Peyer's patch (tissue), 4 donors: ENCODE measurements at regions not wholly inside any gene's neighbourhood (a gene's known extent, or its start where the extent isn't known, plus 50 kb on each side); places are given as distances from the start of the nearest gene placed in this dataset.

Experiments
- DNase-seq, 3 donors: peaks; one replicate each; pipeline ENCODE4 v3.0.0-alpha.2; 2017 to 2019
- H3K27ac ChIP-seq, 4 donors: fragments of 200-600 bp; sonication (generic); one replicate each; pipeline ENCODE4 v1.5.1; 2016 to 2019
- H3K27me3 ChIP-seq, 2 donors: fragments of 200-600 bp; sonication (generic); one replicate each; pipeline ENCODE4 v1.5.1; 2019
- H3K36me3 ChIP-seq, 3 donors: fragments of 200-600 bp; sonication (generic); one replicate each; pipeline ENCODE4 v1.5.1; 2016 to 2019
- H3K4me1 ChIP-seq, 4 donors: fragments of 200-600 bp; sonication (generic); one replicate each; pipeline ENCODE4 v1.5.1; 2016 to 2019
- H3K4me3 ChIP-seq, 4 donors: fragments of 200-600 bp; sonication (generic); 1 replicate in 3 of 4; 2 replicates in 1 of 4; pipeline ENCODE4 v1.5.1; 2016 to 2019; ENCODE audit warnings: mild to moderate bottlenecking in 1 of 4
- H3K9me3 ChIP-seq, 4 donors: fragments of 200-600 bp; sonication (generic); one replicate each; pipeline ENCODE4 v1.5.1; 2016 to 2019; ENCODE audit warnings: mild to moderate bottlenecking in 1 of 4
- CTCF ChIP-seq, 6 experiments: fragments of 450-650 bp in 4 of 6; fragments of 200-600 bp in 2 of 6; sonication (generic) in 1 of 6; IDR thresholded peaks; one replicate each; pipeline ENCODE4 v1.5.1; 2017 to 2019; ENCODE audit warnings: antibody characterized with exemption in 6 of 6, mild to moderate bottlenecking in 3 of 6, moderate library complexity in 1 of 6
- POLR2A ChIP-seq, 2 donors: fragments of 450-650 bp; IDR thresholded peaks; one replicate each; pipeline ENCODE4 v1.5.1; 2017; ENCODE audit warnings: antibody characterized with exemption in 2 of 2, mild to moderate bottlenecking in 2 of 2, moderate library complexity in 2 of 2

GRCh38 chr12:97267166-97267565 is 195.4 kb upstream of the RMST start:
- no peaks in the 10 kb centered on the region for H3K27me3 ChIP-seq
- H3K9me3 ChIP-seq = no peaks in the 10 kb centered on the region
- no peak for DNase-seq
- H3K4me3 ChIP-seq = no peak overlapping the region
- no peaks in the 10 kb centered on the region for H3K4me1 ChIP-seq
- TF ChIP-seq POLR2A (IDR thresholded peaks at IDR 0.05) = no peak
- no peak overlapping the region for H3K27ac ChIP-seq
- no peaks in the 10 kb centered on the region for H3K36me3 ChIP-seq

GRCh38 chr12:97267594-97268202 is 194.9 kb upstream of the RMST start:
- DNase-seq = no peak
- Histone ChIP-seq H3K4me3 (no peak overlapping the region), H3K36me3 (no peaks in the 10 kb centered on the region), H3K27me3 (no peaks in the 10 kb centered on the region), H3K27ac (no peak overlapping the region), H3K4me1 (no peaks in the 10 kb centered on the region), H3K9me3 (no peaks in the 10 kb centered on the region)
- TF ChIP-seq POLR2A (IDR thresholded peaks at IDR 0.05) (no peak), CTCF (IDR thresholded peaks at IDR 0.05) (no peak)

GRCh38 chr12:97272471-97272870 is 190.1 kb upstream of the RMST start:
- Histone ChIP-seq H3K4me1 (no peaks in the 10 kb centered on the region), H3K9me3 (no peaks in the 10 kb centered on the region), H3K4me3 (no peak overlapping the region), H3K27me3 (no peaks in the 10 kb centered on the region), H3K36me3 (no peaks in the 10 kb centered on the region), H3K27ac (no peak overlapping the region)
- DNase-seq = no peak
- TF ChIP-seq CTCF (IDR thresholded peaks at IDR 0.05) = no peak
- no peak for TF ChIP-seq POLR2A (IDR thresholded peaks at IDR 0.05)

- TF ChIP-seq CTCF (IDR thresholded peaks at IDR 0.05) = no peak
- no peak for TF ChIP-seq POLR2A (IDR thresholded peaks at IDR 0.05)
- no peak for DNase-seq
- no peaks in the 10 kb centered on the region for H3K4me1 ChIP-seq
- no peaks in the 10 kb centered on the region for H3K9me3 ChIP-seq
- no peak overlapping the region for H3K27ac ChIP-seq
- H3K4me3 ChIP-seq = no peak overlapping the region
- no peaks in the 10 kb centered on the region for H3K36me3 ChIP-seq
- H3K27me3 ChIP-seq = no peaks in the 10 kb centered on the region
Observed at GRCh38 chr12:97274386-97274785, 188.2 kb upstream of the RMST start.

GRCh38 chr12:97275256-97275655 is 187.3 kb upstream of the RMST start:
- no peak overlapping the region for H3K4me3 ChIP-seq
- no peak overlapping the region for H3K27ac ChIP-seq
- no peaks in the 10 kb centered on the region for H3K9me3 ChIP-seq
- H3K4me1 ChIP-seq = no peaks in the 10 kb centered on the region
- no peak for TF ChIP-seq POLR2A (IDR thresholded peaks at IDR 0.05)
- TF ChIP-seq CTCF (IDR thresholded peaks at IDR 0.05) = no peak
- H3K27me3 ChIP-seq = no peaks in the 10 kb centered on the region
- H3K36me3 ChIP-seq = no peaks in the 10 kb centered on the region
- no peak for DNase-seq

- H3K4me1 ChIP-seq = no peaks in the 10 kb centered on the region
- H3K27ac ChIP-seq = no peak overlapping the region
- TF ChIP-seq CTCF (IDR thresholded peaks at IDR 0.05) = no peak
- no peak for TF ChIP-seq POLR2A (IDR thresholded peaks at IDR 0.05)
- no peaks in the 10 kb centered on the region for H3K9me3 ChIP-seq
- no peak overlapping the region for H3K4me3 ChIP-seq
- H3K27me3 ChIP-seq = no peaks in the 10 kb centered on the region
- no peaks in the 10 kb centered on the region for H3K36me3 ChIP-seq
- no peak for DNase-seq
Observed at GRCh38 chr12:97275728-97276590, 186.6 kb upstream of the RMST start.
